DND-41 (cell line): ENCODE measurements at regions not wholly inside any gene's neighbourhood (a gene's known extent, or its start where the extent isn't known, plus 50 kb on each side); places are given as distances from the start of the nearest gene placed in this dataset.

Experiments used
- ATAC-seq: fragments of 200-7000 bp; cut with Tn5 transposase; 3 replicates; pipeline ENCODE4 v1.9.1; 2021; ENCODE audit warnings: low read depth; ENCODE audit not compliant: insufficient read depth
- DNase-seq: peaks from one replicate; pipeline ENCODE4 v3.0.0-alpha.2; 2020
- H2AFZ ChIP-seq: 2 replicates; pipeline ENCODE4 v1.6.0; 2012; ENCODE audit warnings: low read depth, low read length
- H3K27ac ChIP-seq: 2 replicates; pipeline ENCODE4 v1.5.1; 2012; ENCODE audit warnings: low read length, inconsistent platforms
- H3K27me3 ChIP-seq: fragments of 200-600 bp; sonication (generic); 2 replicates; pipeline ENCODE4 v1.6.0; 2012; ENCODE audit warnings: low read length, mild to moderate bottlenecking, inconsistent platforms; ENCODE audit not compliant: insufficient read depth, poor library complexity
- H3K36me3 ChIP-seq: 2 replicates; pipeline ENCODE4 v1.5.1; 2012; ENCODE audit warnings: low read length, inconsistent platforms; ENCODE audit not compliant: insufficient read depth
- H3K4me1 ChIP-seq: 2 replicates; pipeline ENCODE4 v1.5.1; 2012; ENCODE audit warnings: mild to moderate bottlenecking, low read length; ENCODE audit not compliant: insufficient read depth
- H3K4me2 ChIP-seq: 2 replicates; pipeline ENCODE4 v1.6.0; 2012; ENCODE audit warnings: mild to moderate bottlenecking, moderate library complexity, low read length, inconsistent platforms; ENCODE audit not compliant: insufficient read depth
- H3K4me3 ChIP-seq, 2 experiments: fragments of 200-600 bp in 1 of 2; shearing (Covaris generic) in 1 of 2; 2 replicates each; pipeline ENCODE4 v1.5.1; 2012 to 2016; ENCODE audit warnings: inconsistent platforms in 2 of 2, low read length in 2 of 2, mild to moderate bottlenecking in 2 of 2, low read depth in 1 of 2, moderate library complexity in 1 of 2
- H3K79me2 ChIP-seq: 2 replicates; pipeline ENCODE4 v1.6.0; 2012; ENCODE audit warnings: low read length, inconsistent platforms; ENCODE audit not compliant: insufficient read depth
- H3K9ac ChIP-seq: 2 replicates; pipeline ENCODE4 v1.6.0; 2012; ENCODE audit warnings: low read depth, mild to moderate bottlenecking, inconsistent platforms, low read length, moderate library complexity
- H3K9me3 ChIP-seq: 2 replicates; pipeline ENCODE4 v1.5.1; 2012; ENCODE audit warnings: low read length, moderate library complexity, mild to moderate bottlenecking, inconsistent platforms; ENCODE audit not compliant: insufficient read depth, severe bottlenecking
- H4K20me1 ChIP-seq: 2 replicates; pipeline ENCODE4 v1.6.0; 2012; ENCODE audit warnings: low read length; ENCODE audit not compliant: insufficient read depth
- EZH2 ChIP-seq: IDR thresholded peaks from 3 replicates; pipeline ENCODE4 v1.6.1; 2012; ENCODE audit warnings: borderline replicate concordance, low read depth, mild to moderate bottlenecking, moderate library complexity, low read length, inconsistent platforms; ENCODE audit not compliant: severe bottlenecking
- TF ChIP-seq, protein P1 (sequence below): IDR thresholded peaks from 2 replicates; pipeline ENCODE4 v1.5.1; 2012; ENCODE audit warnings: borderline replicate concordance, low read length, moderate library complexity, mild to moderate bottlenecking; ENCODE audit not compliant: poor library complexity, severe bottlenecking; ENCODE audit errors: extremely low read depth

DNA sequence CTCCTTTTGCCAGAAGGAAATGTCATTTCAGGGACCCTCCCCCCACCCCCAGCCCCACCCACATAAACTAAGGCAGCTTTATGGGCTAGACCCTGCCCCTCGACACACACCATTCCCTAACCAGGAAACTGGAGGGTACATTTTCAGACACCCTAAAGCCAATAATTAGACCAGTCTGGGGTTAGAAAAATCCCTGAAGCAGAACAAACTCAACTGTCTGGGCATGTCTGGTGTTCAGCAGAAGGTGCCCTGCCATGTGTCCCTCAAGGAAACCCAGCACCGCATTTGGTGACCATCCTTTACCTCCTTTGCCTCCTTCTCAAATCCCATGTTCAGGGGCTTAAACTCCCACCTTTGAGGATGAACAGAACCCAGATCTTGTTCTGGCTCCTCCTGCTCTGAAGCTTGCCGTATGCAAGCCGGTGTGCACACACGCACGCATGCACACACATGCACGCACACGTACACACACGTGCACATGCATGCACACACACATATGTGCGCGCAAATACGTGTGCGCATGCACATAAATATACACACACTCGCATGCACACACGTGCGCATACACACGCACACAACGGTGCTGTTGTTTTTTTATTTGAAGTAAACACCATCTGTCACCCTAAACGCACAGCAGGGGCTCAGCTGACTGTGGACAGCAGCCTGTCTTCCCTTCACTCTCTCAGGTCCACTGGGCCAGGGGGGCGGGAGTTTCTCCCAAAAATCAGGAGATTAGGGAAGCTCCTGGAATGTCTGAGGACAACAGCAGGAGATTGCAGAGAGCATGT lies 156.8 kb upstream of the TNRC6C start:
- no peak for DNase-seq
- no peaks in the 10 kb centered on the region for H3K36me3 ChIP-seq
- H3K4me1 ChIP-seq: no peaks in the 10 kb centered on the region
- H3K4me2 ChIP-seq: no peak overlapping the region
- TF ChIP-seq, protein P1, sequence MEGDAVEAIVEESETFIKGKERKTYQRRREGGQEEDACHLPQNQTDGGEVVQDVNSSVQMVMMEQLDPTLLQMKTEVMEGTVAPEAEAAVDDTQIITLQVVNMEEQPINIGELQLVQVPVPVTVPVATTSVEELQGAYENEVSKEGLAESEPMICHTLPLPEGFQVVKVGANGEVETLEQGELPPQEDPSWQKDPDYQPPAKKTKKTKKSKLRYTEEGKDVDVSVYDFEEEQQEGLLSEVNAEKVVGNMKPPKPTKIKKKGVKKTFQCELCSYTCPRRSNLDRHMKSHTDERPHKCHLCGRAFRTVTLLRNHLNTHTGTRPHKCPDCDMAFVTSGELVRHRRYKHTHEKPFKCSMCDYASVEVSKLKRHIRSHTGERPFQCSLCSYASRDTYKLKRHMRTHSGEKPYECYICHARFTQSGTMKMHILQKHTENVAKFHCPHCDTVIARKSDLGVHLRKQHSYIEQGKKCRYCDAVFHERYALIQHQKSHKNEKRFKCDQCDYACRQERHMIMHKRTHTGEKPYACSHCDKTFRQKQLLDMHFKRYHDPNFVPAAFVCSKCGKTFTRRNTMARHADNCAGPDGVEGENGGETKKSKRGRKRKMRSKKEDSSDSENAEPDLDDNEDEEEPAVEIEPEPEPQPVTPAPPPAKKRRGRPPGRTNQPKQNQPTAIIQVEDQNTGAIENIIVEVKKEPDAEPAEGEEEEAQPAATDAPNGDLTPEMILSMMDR: no peak
- no peak for TF ChIP-seq EZH2
- no peaks in the 10 kb centered on the region for H3K79me2 ChIP-seq
- H2AFZ ChIP-seq: no peak overlapping the region
- H4K20me1 ChIP-seq: no peaks in the 10 kb centered on the region
- no peak overlapping the region for H3K27ac ChIP-seq
- no peak overlapping the region for H3K4me3 ChIP-seq
- no peak for ATAC-seq
- H3K9me3 ChIP-seq: no peaks in the 10 kb centered on the region
- no peak overlapping the region for H3K9ac ChIP-seq
- no peaks in the 10 kb centered on the region for H3K27me3 ChIP-seq

DNA sequence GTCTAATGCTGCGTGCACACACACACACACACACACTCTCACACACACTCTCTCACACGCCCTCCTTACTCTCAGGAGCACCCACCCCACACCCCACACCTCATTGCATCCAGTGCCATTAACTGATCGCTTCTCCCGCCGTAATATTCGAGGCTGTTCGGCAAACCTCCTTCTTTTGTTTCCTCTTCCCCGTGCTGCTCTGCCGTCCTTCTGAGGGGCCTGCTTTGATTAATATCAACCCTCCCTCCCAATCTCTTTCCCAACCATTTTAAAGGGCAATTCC lies 156.2 kb upstream of the TNRC6C start:
- H3K27ac ChIP-seq: no peak overlapping the region
- TF ChIP-seq, protein P1: no peak
- no peak for TF ChIP-seq EZH2
- no peak for DNase-seq
- no peak overlapping the region for H3K4me3 ChIP-seq
- no peaks in the 10 kb centered on the region for H3K4me1 ChIP-seq
- H2AFZ ChIP-seq: no peak overlapping the region
- ATAC-seq: no peak
- H3K27me3 ChIP-seq: no peaks in the 10 kb centered on the region
- H3K9ac ChIP-seq: no peak overlapping the region
- H4K20me1 ChIP-seq: no peaks in the 10 kb centered on the region
- H3K36me3 ChIP-seq: no peaks in the 10 kb centered on the region
- no peaks in the 10 kb centered on the region for H3K79me2 ChIP-seq
- no peak overlapping the region for H3K4me2 ChIP-seq
- H3K9me3 ChIP-seq: no peaks in the 10 kb centered on the region

DNA sequence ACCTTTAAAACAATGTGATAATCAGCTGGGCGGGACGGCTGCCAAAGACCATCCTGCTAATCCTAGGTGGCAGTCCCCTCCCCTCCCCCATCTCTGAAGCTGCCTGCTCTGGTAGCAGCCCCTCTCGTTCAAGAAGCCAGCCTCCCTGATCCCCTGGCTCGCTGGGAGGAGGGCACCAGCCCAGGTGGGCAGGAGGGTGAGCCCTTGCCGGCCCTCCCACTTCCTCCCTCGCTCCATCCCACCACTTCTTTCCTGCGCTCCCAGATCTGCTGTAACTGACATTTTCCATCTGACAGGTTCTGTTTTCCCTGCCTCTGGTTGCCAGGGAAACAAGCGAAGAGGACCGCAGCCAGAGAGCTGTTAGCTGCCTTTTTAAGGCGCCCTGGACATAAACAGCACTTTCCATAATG lies 155.7 kb upstream of the TNRC6C start:
- no peak overlapping the region for H3K4me2 ChIP-seq
- no peak for ATAC-seq

More for the DNA sequence above, 155.7 kb upstream of the TNRC6C start:
- Histone ChIP-seq H3K4me3 (no peak overlapping the region), H2AFZ (no peak overlapping the region), H3K36me3 (no peaks in the 10 kb centered on the region), H3K9ac (no peak overlapping the region), H3K27ac (no peak overlapping the region), H3K4me1 (no peaks in the 10 kb centered on the region), H4K20me1 (no peaks in the 10 kb centered on the region), H3K27me3 (no peaks in the 10 kb centered on the region), H3K79me2 (no peaks in the 10 kb centered on the region), H3K9me3 (no peaks in the 10 kb centered on the region)
- TF ChIP-seq EZH2: no peak
- TF ChIP-seq, protein P1: no peak
- no peak for DNase-seq
